ENCODE measurements at regions not wholly inside any gene's neighbourhood (a gene's known extent, or its start where the extent isn't known, plus 50 kb on each side); places are given as distances from the start of the nearest gene placed in this dataset.

DNA sequence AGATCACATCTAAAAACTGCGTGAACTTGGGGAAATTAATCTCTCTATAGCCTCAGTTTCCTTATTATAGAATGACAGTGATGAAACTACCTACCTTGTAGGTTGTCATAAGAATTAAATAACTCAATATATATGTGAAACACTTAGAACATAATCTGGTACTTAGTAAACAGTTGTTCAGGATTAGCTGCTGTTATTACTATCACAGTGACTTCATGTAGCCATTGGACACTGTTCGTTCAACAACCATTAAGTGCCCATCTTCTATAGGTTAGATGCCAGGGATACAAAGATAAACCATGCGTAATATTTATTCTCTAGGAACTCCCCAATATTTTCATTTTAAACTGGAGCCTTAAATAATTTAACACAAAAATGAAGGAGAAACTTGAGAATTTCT is 329.0 kb upstream of the PROK2 start:
- no peak for DNase-seq

DNA sequence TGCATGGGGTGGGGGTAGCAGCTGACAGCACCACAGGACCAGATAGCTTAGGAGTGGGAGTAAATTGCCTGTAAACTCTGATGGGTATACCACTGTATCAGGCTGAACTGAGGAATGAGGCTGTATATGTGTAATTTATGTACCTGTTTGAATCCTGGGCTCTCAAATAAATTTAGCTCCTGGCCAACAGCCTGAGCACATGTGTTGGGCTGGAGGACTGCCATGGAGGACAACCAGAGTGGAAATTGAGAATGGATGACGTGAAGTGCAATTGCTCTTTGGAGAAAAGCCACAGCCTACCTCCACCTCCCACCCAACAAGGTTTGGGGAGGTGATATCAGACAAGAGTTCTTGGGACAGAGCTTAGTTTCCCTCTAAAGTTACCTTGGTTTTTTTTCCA is 328.6 kb upstream of the PROK2 start:
- DNase-seq, result no peak

DNA sequence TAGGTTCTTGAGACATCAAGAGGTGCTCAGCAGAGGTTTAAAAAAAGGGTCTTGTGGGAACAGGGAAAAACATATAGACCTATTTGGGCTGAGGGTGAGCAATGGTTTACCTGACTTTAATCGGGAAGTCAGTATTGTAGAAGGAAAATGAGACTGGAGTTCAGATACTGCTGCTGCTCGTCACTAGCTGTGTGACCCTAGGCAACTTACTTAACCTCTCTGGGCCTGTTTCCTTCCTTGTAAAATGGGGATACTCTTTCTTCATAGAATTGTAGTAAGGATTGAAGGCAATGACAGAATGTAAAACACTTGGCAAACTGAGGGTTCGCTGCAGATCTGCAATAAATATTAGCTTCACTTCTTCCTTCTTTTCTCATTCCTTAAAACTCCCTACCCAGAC is 327.5 kb upstream of the PROK2 start:
- no peak for DNase-seq

DNA sequence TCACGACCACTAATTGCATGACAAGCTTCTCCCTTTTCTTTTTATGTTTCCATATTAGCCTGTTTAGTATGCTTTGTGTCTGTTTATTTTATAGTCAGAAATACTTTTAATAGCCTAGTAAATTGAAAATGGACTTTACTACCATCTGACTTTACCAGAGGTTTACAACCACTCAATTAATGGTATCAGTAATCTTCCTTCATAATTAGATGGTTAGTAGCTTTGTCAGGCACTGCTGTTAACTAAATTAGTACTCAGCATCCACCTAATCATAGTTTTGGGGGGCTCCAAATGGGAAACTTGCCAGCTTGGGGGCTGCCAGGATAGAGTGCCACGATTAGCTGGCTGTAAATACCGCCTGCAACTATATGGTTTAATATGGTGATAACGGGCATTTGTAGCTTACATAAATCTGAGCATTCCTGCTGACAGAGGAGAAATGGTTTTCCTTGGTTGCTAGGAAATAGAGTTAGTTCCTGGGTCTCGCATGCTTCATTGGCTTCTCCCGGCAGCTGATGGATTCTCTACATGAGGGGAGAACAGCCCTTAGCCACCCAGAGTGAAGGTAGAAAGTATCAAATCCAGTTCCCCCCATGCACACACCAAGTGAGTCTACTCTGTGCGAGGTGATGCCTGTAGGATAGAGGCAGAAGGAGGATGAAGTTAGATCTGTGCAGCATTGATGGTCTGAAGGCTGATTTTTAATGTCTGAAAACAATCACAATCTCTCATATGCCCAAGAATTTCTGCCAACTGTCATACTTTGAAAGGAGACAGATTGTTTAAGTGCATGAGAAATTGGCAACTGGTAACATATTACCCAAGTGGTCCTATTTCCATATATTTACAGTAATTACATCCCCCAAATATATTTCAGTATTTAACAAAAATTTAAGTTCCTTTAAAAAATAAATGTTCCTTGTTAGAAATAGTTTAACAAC is 326.6 kb upstream of the PROK2 start:
- no peak for DNase-seq

DNA sequence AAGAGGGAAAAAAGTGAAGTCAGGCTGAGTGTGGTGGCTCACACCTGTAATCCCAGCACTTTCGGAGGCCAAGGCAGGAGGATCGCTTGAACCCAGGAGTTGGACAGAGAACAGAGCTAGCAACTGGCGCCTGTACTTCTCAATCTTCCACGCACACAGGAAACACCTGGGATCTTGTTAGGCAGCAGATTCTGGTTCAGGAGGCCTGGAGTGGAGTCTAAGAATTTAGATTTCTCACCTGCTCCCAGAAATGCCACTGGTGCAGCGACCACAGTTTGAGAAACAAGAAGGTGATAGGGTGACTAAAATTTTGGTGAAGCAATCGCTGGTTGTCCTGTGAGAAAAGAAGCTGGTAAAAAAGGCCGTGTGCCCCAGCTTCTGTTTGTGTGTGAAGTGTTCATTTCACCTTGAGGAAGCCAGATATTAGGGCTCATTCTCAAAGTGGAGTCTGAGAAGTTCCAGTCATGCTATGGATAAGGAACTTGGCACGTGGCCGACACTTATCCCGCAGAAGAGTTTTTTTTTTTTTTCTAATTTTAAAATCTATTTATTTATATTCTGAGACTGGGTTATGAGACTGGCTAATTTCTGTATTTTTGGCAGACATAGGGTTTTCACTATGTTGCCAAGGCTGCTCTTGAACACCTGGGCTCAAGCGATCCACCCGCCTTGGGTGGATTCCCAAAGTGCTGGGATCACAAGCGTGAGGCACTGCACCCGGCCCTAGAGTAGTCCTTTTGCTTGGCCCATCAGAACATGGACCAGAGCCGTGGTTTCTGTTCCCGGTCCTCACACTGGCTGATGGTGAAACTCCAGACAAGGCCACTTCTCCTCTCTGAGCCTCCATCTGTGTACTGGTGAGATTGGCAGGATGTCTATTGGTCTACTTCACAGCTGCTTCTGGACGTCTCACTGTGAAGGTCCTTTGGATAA is 324.6 kb upstream of the PROK2 start:
- peak; percentile 45 for DNase-seq

DNA sequence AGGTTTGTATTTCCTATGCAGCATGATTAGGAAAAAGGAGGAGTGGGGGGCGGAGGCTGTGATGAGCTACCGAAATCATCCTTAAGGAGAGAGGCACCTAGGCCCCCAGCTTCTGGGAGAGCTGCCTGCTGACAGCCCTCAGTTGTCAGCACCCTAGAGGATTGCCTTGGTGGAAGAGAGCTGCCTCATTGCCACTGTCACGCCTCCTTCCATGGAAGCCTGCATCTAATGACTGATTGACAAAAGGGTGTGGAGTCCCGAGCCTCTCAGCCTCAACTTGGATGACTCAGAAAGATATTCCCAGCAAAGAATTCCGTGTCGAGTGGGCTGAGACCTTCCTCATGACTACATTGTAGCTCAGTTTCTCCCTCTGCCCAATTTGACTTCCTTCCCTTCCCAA is 320.4 kb upstream of the PROK2 start:
- DNase-seq, result no peak

DNA sequence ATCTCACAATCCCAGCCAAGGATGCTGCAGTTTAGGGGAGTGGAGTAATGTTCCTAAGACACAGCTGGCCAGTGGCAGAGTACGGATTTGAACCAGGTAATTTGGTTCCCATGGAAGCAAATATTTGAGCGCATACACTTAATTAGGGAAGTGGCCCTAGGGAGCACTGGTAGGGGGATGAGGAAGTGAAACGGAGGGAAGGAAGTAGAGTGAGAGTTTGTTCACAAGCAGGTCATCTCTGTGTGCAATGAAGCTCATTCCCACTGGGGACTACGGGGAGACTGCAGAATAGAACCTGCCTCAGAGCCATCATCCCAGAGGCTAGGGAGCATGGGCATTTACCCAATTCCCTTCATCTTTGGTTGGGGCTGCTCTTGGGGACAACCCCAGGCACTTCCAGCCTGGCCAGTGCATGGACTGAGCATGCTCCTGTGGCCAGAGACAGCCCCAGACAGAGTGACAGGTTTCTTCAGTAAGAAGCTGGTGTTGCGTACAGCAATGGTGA is 317.2 kb upstream of the PROK2 start:
- peak; percentile 90 for DNase-seq

DNA sequence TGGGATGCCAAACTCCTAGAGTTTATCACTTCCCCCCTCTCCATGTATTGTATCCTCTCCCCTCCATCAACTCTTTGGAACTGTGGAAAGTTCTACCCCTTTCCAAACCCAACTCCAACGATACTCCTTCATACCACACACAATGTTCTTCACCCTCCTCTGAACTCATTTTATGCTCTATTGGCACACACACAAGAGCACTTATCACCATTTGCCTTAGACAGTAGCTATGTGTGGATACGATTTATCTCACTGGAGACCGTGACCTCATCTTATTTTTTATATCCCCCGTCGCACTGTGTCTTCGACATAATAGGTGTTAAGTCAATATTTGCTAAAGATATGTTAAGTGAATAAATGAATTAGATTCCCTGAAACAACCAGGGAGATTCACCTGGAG is 316.5 kb upstream of the PROK2 start:
- no peak for DNase-seq

DNA sequence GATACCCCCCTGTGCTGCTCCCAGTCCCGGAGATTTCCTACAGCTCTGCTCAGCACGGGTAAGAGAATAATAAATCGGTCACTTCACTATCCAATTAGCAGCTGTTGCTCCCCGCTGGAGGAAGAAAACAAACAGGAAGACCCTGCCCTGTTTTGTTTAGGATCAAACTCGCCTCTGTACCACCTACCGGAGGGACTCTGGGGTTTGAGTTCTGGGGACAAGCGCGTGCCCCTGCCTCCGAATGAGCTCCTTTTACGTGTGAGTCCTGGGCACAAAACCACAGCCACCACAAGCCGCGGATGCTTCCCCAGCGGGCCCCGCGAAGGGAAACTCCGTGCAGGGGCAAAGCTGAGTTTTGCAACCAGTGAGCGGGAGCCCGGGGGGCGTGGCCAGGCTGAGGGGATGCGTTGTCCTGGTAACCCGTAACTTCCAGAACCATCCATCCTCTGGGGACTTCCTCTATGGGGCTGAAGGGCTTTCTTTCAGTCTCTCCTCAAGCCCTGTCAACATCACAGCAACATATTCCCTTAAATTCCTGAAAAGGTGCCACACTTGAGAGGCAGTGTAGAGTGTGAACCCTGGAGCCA is 315.7 kb upstream of the PROK2 start:
- peak; percentile 94 for DNase-seq

DNA sequence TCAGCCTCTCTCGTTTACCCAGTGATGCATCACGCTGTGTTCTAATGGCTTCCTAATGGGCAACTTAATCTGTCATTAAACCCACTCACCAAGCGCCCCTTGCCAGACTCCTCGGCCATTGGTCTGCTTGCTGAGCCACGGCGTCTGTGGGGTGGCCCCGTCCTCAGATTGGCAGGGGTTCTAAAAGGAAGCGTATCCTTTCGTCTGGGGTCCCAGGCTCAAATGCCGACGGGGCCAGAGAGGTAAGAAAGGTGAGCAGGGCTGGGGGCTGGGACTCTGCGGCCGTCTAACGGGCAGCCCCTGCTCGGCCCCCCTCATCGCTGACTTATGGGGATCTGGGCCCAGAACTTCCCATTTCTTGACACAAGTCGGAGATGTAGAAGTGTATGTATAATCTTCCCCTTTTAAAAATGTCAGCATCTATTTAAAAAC is 315.1 kb upstream of the PROK2 start:
- DNase-seq, result peak; percentile 64

DNA sequence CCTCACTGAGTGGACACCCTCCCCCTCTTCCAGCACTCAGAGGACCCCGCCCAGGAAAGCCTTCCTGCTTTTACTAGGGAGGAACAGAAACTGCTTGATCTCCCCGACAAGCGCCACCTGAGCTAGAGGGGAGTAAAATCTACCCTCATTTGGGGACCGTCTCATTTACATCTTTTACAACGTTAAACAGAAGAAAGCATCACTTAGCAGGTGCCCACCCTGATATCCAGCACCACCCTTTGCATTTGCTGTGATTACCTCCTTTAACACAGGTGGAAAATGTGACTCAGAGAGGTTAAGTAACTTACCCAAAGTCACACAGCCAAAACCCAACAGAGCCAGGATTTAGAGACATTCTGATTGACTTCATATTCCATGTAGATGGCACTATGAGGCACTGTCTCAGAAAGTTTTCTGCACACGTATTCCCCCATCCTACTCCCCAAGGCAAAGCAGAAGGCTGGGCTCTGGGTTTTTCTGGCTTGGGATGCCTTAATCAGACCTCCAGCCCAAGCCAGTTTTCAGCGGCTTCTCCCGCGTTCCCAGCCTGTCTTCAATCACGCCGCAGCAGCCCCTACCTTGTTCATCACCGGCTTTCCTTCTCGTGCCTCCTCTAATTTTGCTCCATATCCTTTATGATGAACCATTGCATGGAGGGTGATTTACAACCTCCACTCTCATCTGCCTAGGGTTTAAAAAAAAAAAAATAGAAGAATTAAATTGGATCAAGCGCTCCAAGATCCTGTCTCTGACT is 314.6 kb upstream of the PROK2 start:
- no peak for DNase-seq

DNA sequence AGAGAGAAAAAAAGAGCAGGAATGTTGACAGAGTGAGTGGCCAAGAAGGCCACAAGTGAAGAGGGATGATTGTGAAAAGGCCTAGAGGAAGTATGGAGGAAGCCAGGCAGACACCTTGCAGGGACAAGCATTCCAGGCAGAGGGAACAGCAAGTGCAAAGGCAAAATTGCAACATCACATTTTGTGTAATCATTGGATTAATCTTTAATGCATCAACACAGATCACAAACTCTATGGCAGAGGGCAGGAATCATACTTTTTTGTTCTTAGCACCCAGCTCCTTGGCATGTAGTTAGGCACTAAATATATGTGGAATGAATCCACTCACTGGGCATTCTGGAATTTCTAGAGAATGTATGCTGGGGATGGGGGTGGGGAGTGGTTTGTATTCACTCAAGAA is 312.1 kb upstream of the PROK2 start:
- no peak for DNase-seq

DNA sequence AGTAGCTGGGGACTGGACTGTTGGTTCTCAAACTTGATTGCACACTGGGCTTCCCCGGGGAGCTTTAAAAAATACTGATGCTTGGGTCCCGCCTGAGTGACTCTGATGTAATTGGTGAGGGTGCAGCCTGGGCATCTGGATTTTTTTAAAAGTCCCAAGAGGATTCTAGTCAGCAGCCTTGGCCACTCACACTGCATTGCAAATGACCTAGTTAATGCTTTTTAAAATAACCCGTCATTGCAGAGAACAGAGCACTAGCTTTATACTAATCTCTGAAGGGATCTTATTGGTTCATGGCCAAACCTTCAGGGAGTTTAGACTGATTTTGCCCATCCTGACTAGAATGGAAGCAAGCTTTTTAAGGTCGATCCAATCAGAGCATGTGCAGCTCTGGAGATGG is 310.6 kb upstream of the PROK2 start:
- no peak for DNase-seq

DNA sequence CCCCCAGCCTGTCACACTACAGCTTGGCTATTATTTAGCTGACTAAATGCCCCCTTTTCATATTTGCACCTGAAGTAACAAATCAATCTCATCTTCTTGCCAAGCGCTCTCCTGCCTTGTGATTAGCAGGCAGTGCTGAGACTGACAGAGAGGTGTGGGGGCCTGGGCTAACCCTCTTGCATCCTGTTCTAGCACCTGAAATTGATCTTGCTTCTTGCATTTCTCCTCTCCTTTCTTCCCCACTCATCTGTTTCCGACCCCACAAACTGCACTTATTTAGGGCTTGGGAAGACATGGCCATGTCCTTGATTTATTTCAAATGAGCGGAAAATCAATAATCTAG is 309.0 kb upstream of the PROK2 start:
- DNase-seq, result no peak

DNA sequence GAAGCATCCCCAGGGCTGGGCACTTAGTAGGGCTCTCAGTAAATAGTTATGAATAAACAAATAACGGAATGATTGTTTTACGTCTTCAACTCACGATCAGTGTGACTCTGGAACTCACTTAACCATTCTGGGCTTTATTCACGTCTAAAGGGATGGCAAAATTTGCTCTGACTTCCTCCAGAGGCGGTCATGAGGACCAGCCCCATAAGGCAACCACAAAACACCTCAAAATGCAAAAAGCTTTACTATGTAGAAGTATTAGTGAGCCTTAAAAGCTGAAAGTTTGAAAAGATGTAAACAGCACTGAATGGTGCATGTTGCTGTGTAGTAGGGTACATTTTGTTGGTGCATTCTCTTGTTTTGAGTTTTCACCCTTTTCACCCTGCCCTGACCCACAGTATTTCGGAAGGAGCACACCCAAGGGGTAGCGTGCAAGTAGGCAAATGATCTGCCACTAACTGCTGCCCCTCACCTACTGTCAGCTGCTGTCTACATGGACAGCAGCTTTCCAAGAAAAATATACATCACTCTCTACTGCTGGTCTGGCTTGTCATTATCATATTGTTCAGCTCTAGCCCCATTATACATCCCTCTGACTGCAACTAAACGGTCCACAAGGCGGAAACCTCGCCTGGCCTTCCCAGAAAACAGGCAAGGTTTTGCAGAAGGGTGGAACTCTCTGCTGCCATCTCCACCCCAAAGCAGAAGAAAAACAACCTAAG is 308.5 kb upstream of the PROK2 start:
- DNase-seq, result no peak

DNA sequence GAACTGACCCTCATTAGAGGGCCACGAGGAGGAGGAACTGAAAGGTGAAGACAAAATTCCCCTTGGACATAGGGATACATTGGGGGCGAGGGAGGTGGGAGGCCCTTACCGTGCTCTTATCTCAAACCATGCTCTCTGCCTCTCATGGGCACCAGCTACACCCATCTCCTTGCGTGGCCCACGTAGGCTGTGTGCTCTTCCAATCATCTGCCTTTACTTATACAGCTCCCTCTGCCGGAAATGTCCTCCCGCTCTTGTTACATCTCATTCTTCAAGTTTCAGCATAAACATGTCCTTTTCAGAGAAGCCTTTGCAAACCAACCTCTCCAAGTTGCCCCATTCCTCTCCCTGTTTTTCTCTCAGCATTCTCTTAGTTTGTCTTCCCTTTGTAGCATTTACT is 307.8 kb upstream of the PROK2 start:
- no peak for DNase-seq

DNA sequence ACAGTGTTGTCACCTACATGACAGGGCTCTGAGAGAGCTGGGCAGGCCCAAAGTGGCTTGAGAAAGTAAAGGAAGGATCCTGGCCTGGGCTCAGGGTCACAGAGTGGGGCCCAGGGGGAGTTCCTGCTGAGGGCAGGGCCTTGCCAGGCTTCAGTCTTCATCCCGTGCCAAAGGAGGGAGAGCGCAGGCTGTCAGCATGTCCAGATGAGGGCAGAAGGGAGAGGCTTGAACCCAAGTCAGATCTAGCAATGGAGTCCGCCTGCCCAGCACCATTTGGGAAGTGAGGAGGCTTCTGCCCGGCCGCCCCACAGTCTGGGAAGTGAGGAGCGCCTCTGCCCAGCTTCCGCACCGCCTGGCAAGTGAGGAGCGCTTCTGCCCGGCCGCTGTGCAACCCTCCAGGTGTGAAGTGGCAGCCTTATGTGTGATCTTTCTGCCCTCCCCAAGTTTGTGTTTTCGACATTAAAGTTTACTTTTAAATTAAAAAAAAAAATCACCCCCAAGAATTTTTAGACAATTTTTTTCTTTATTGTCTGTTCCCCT is 303.6 kb upstream of the PROK2 start:
- no peak for DNase-seq

DNA sequence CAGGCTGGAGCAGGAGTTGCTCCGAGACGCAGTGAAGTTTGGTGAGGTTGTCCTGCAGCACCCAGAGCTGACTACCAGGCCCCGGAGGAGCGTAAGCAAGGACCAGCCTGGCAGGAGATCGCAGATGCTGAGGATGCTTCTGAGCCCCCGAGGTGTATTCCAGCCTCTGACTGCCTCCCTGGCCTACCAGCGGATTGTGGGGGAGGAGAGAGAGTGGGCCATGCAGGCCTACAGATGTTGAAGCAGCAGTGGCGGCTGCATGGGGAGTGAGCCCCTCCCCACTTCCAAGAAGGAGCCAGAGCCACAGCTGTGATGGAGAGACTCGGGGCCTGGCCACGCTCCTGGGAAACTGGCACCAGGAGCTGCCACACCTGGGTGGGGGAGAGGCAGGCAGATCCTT is 302.5 kb upstream of the PROK2 start:
- DNase-seq, result no peak

DNA sequence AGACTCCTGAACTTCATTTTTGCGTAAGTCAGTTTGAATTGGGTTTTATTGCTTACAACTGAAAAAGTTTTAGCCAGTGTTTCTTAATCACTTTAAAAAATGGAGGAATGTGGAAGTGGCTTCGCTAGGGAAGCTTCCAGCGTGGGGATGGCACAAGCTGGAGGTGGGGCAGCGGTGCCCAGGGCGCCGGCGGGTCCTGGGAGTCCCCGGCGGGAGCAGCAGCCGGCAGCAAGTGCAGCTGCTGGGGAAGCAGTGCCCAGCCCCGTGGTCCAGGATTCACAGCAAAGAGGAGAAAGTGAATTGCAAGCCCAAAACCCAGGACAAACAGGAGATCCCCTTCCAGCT is 301.8 kb upstream of the PROK2 start:
- DNase-seq, result peak; percentile 75

DNA sequence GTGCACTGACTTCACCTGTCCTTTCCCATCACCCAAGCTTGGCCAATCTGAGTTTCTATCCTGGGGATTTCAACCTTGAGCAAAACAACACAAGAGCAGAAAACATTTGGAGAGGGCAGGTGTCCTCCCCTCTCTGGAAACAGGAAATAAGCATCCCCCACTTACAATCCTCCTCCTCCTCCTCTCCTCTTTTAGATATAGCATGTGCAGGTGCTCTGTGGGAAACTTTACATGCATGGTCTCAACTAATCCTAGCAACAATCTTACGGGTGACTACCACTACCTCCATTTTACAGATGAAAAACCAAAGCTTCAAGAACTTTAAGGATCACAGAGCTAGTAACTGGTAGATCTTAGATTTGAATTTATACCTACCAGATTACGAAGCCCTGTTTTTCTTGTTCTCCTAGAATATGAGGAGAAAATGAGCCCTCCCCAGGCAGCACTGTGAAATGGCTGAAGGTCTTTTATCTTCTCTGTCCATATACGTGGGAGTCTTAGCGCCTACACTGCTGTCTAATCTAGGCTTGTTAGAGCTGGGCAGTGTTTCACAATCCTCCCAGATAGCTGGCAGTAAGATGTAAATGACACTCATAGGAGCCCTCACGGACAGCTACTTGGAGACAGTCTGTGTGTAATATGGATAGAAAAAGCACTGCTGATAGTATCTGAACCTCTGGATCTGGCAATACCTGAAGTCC is 301.2 kb upstream of the PROK2 start:
- DNase-seq, result peak; percentile 78

DNA sequence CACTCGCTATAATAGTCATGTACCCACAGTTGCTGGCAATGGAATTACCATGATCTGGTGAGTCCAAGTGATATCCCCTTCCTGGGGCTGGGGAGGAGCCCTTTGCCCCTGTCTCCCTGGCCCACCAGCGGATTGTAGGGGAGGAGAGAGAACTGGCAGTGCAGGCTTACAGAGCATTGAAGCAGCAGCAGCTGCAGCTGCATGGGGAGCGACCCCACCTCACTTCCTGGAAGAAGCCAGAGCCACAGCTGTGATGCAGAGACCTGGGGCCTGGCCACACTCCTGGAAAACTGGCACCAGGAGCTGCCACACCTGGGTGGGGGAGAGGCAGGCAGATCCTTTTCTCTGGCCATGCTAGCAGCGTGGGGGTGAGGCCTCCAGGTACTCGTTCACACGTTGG is 300.1 kb upstream of the PROK2 start:
- no peak for DNase-seq

All from inflammatory macrophage treated with lipopolysaccharide for 4 hours (primary cell).